NCI-H128 (cell line): ENCODE measurements at regions not wholly inside any gene's neighbourhood (a gene's known extent, or its start where the extent isn't known, plus 50 kb on each side); places are given as distances from the start of the nearest gene placed in this dataset.
"Not testable (repeated sequence)": the region's sequence is repeated elsewhere in the genome, so short reads cannot be mapped to it uniquely, and the experiment has no call there.

Source experiments
- DNase-seq: peaks from one replicate; lab custom pipeline; 2025; ENCODE audit not compliant: unreplicated experiment; lab: John Stamatoyannopoulos, UW

DNA sequence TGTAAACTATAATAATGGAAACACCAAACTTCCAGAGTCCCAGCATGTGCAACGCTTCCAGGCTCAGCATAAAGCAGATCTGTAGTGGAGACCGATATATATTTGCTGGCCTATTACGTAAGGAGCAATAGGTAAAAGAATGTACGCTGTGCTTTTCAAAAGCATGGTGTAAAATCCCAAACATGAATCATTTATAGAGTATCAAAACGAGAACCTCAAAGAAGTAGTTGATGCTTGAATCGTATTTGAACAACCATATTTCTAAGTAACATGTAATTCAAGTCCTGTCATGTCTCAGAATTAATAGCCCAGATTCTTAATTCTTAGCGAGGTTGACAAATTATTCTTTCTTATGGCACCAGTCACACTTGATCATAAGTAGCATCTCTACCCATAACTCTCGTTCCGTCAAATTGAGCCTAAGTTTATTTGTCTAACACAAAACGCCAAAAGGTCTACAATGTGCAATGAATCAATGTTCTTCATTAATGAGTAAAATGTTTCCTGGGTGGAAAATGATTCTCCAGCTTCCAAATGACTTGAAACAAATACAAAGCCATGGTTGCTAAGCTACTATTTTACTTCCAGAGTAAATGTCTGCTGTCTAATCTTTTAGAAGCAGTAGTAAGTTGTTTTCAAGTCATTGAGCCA is 811.5 kb upstream of the FRG1 start:
- DNase-seq = no peak

DNA sequence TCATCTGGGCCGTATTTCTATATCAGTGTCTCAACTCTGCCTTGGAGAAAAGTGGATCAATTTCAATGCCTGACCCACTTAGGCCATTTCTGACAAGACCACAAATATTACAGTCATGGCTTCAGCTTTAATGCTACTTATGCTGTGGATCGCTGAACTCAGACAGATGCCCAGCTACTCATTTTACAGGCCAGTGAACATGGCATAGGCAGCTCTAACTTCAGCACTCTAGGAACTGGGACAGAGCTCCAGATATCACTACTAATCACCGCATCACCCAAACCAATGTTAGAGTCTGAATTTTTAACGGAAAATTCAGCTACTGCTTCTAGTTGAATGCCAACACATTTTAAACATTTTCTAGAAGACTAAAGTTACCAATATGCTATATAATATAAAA is 809.6 kb upstream of the FRG1 start:
- DNase-seq = no peak

DNA sequence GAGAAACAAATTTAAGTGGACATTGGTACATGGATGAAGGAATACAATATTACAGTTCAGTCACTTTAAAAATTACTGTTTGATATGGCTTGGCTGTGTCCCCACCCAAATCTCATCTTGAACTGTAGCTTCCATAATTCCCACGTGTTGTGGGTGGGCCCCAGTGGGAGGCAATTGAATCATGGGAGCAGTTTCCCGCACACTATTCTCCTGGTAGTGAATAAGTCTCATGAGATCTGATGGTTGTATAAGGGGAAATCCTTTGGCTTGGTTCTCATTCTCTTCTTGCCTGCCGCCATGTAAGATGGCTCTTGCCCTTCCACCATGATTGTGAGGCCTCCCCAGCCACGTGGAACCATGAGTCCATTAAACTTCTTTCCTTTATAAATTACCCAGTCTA is 804.2 kb upstream of the FRG1 start:
- no peak for DNase-seq

GRCh38 chr4:189143263-189143952 is 797.3 kb upstream of the FRG1 start:
- no peak for DNase-seq

DNA sequence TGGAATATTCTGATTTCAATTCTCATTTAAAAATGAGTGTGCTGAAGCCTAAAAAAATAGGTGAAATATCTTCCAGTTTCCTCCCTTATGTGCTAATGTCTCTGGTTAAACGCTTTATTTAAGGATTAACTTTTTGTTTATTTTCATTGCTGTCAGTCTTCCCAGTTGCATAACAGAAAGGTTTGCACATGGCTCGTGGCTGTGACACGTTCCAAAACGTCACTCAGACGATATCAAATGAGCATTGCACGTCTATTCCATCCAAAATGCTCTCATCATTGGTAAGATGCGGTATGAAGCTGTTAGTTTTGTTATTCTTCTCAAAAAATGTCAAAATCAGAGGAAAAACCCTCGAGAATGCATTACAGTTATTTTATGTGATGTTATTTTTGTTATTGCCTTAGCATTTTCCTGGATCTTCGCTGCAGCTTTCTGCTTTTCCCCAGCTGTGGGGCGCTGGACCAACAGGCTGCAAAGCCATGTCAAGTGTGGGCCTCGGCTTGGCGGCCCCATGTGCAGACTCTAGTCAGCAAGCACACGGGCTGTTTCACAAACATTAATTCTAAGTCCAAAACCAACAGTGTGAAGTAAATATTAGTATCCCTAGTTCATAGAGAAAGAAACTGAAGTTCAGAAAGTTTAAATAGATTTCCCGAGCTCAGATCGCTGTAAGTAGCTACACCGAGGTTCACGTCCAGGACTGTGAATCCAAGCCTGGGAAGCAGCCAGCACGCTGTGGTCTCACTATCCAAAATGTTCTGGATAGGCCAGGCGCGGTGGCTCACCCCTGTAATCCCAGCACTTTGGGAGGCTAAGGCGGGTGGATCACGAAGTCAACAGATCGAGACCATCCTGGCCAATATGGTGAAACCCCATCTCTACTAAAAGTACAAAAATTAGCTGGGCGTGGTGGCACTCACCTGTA is 793.4 kb upstream of the FRG1 start:
- no peak for DNase-seq

- not testable (repeated sequence) for DNase-seq
These were observed 785.6 kb upstream of the FRG1 start for GRCh38 chr4:189155083-189155482.

- no peak for DNase-seq
These were observed 778.4 kb upstream of the FRG1 start for GRCh38 chr4:189162073-189162789.

DNA sequence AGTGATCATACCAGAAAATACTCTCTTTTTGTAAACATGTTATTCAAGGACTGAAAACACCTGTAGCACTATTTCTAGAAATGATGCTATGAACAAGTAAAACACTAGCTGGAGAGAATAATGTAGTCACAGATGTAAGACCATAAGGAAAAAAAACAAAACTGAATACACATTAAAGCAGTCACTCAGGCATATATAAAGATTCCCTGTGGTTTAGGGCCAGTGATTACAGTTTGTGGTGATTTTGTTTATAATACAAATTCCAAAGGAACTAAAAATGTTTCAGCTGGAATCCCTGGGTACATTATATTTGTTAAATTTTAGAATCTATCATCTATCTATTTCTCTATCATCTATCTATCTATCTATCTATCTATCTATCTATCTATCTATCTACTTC is 777.8 kb upstream of the FRG1 start:
- no peak for DNase-seq

- DNase-seq = no peak
These were observed 764.7 kb upstream of the FRG1 start for GRCh38 chr4:189176002-189176401.

- DNase-seq = no peak
These were observed 763.5 kb upstream of the FRG1 start for GRCh38 chr4:189177130-189177529.

GRCh38 chr4:189178125-189178746 is 762.4 kb upstream of the FRG1 start:
- DNase-seq = no peak

GRCh38 chr4:189185810-189186432 is 754.8 kb upstream of the FRG1 start:
- no peak for DNase-seq

GRCh38 chr4:189187531-189188052 is 753.1 kb upstream of the FRG1 start:
- no peak for DNase-seq

DNA sequence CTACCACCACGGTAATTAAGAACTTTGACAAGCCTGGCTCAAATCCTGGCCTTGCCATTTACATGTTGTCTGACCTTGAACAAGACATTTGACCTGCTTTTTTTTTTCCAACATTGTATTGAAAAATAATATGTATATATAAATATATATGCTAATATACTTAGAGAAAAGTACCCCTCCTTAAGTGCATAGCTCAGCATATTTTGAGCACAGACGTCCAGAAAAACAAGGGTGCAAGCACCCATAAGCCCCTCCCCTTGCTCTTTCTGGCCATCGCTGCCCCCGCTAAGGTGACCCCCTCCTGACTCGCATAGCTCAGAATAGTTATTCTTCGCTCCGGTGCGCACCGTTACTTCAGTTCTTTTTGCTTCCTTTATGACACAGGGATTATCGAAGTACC is 742.0 kb upstream of the FRG1 start:
- DNase-seq = no peak

DNA sequence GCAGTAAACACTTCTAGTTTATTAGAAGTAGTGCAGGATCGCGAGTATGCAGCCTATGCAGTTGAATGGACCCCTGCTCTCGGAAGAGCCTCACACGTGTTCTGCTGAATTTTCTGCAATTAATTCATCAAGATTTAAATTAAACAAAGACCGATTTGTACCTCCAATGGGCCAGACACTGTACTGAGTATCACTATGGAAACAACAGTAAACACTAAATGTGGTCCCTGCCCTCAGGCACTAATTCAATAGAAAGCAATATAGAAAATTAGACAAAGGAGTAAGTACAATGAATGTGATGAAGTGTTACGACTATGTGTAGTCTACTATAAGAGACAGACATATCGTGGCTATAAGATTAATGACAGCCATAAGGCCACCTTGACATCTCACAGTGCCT is 740.3 kb upstream of the FRG1 start:
- DNase-seq = no peak

- DNase-seq = peak; percentile 28
These were observed 738.3 kb upstream of the FRG1 start for GRCh38 chr4:189202182-189202868.

- DNase-seq = no peak
These were observed 737.8 kb upstream of the FRG1 start for GRCh38 chr4:189202869-189203271.

GRCh38 chr4:189204616-189205015 is 736.1 kb upstream of the FRG1 start:
- no peak for DNase-seq

- no peak for DNase-seq
These were observed 733.7 kb upstream of the FRG1 start for GRCh38 chr4:189206953-189207352.
